ENCODE measurements at regions not wholly inside any gene's neighbourhood (a gene's known extent, or its start where the extent isn't known, plus 50 kb on each side); places are given as distances from the start of the nearest gene placed in this dataset.

GRCh38 chr5:39730699-39731098 is 305.9 kb upstream of the DAB2 start:
- TF ChIP-seq CTCF (conservative IDR thresholded peaks at IDR 0.05; ENCODE audit: low read length) (no peak), EZH2phosphoT487 (IDR thresholded peaks at IDR 0.05; ENCODE audit: borderline replicate concordance) (no peak)

Measured in Loucy (cell line).